Epithelial cell of esophagus (primary cell): ENCODE measurements at regions not wholly inside any gene's neighbourhood (a gene's known extent, or its start where the extent isn't known, plus 50 kb on each side); places are given as distances from the start of the nearest gene placed in this dataset.

Source experiments
- DNase-seq: peaks from one replicate; pipeline ENCODE4 v3.0.0; 2010; ENCODE audit warnings: low read depth
- H3K4me3 ChIP-seq: 2 replicates; pipeline ENCODE4 v1.5.1; 2011; ENCODE audit warnings: mild to moderate bottlenecking, low read length, control low read depth
- TF ChIP-seq, protein P1 (sequence below): IDR thresholded peaks from 2 replicates; pipeline ENCODE4 v1.5.1; 2011; ENCODE audit warnings: low read depth, mild to moderate bottlenecking, low read length, control low read depth, inconsistent platforms; ENCODE audit not compliant: insufficient read depth; ENCODE audit errors: missing control alignments

DNA sequence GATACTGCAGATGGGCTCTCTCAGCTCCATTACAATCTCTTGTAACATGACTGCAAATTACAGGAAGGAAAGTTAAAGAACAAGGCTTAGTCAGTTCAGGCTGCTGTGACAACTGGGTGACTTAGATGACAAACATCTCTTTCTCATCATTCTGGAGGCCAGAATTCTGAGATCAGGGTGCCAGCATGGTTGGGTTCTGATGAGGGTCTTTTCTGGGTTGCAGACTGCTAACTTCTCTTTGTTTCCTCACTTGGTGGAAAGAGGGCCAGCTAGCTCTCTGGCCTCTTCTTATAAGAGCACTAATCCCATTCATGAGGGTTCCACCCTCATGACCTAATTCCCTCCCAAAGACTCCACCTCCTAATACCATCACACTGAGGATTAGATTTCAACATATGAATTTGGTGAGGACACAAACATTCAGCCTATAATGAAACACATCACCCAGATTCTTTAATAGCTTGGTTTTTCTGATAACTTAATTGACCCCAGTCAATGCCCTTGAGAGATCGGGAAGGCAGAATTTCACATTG, 73.6 kb upstream of the MAMDC2 start:
- H3K4me3 ChIP-seq, result no peak overlapping the region
- TF ChIP-seq, protein P1, sequence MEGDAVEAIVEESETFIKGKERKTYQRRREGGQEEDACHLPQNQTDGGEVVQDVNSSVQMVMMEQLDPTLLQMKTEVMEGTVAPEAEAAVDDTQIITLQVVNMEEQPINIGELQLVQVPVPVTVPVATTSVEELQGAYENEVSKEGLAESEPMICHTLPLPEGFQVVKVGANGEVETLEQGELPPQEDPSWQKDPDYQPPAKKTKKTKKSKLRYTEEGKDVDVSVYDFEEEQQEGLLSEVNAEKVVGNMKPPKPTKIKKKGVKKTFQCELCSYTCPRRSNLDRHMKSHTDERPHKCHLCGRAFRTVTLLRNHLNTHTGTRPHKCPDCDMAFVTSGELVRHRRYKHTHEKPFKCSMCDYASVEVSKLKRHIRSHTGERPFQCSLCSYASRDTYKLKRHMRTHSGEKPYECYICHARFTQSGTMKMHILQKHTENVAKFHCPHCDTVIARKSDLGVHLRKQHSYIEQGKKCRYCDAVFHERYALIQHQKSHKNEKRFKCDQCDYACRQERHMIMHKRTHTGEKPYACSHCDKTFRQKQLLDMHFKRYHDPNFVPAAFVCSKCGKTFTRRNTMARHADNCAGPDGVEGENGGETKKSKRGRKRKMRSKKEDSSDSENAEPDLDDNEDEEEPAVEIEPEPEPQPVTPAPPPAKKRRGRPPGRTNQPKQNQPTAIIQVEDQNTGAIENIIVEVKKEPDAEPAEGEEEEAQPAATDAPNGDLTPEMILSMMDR, result no peak
- DNase-seq, result no peak

DNA sequence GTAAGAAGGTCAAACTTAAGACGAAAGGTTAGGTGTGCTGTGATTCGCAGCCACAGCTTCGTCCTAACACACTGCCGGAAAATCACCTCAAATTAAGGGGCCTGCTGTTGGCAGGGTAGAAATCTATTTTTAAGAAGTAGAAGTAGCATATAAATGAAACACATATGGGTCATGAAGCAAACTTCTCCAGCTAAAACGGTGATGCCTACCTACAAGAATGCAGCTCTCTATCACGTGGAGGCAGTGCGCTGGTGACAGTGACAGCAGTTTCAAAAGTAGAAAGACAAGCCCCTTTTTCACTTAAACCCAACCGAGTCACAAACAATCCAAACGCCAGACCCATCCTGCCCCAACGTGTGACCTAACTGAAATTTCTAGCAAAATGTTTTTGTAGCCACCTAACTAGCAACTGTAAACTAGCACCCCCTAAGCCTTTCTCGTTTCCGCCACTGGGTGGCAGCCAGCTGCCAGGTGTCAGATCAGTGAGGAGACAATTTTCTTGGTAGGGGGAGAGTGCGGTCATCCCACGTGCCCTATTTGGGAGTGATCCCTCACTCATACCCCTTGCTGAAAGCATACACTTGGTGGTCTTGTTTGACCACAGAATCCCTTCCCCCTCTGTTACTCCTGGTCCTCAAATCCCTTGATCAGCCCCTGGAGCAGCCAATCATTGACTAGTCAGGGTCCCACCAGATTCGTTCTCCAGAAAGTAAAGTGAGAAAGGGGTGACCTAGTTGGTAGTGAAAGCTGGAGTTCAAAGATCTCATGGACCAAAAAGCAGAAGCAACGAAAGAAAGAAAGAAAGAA, 71.8 kb upstream of the MAMDC2 start:
- DNase-seq, result peak; percentile 66
- TF ChIP-seq, protein P1, result peak; percentile 97

DNA sequence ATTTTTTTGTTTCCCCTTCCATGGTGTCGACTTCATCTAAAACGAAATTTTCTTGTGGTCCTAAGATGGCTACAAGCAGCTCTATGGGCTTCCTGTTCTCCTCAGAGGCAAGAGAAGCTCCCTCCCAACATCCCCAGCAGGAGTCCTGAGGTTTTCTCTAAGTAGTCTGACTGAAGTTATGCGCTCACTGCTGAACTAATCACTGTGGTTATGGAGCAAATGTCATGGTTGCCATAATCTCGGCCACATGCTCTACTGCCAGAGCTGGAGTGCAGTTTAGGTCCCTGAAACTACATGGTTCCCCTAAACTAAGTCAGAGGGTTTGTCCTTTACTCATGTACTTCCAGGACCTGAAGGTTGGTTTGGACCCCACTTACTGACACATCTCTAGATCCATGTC, 68.0 kb upstream of the MAMDC2 start:
- DNase-seq, result no peak
- TF ChIP-seq, protein P1, result no peak
- H3K4me3 ChIP-seq, result no peak overlapping the region

More for the DNA sequence above, 71.8 kb upstream of the MAMDC2 start:
- H3K4me3 ChIP-seq, result no peak overlapping the region

DNA sequence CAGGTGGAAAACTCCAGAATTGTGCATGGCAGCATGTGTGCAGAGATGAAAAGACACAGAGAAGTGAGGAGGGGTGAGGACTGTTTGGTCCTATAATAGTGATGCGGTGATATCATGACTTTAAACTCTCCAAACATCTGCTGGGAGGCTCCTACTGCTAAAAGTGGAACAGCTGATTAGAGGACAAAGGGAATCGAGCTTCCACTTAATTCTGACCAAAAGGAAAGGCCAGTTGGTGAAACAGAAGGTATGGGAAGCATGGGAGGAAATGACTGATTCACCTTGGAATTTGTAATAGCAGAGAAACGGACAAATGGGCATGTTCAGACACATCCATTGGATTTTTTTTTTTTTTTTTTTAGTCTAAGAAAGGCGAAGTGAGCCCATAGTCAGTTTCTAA, 67.5 kb upstream of the MAMDC2 start:
- DNase-seq, result peak; percentile 79
- H3K4me3 ChIP-seq, result no peak overlapping the region
- TF ChIP-seq, protein P1, result no peak

DNA sequence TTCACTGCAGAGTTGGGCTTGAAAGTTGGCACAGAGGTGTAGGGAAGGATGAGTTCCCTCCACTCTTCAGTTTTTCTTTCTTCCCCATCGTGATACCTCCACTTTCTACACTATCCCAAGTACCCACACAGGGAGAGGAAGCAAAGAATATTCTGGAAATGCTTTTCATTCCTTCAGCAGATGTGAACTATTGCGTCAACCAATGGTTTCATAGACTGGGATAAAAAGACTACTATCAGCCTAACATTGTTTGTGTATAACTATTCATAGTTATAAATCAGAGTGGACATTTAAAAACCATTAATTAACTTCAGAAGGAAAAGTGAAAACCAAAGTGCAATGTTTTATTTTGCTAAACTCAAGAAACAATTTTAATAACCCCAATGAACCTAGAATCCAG, 63.6 kb upstream of the MAMDC2 start:
- no peak for DNase-seq
- H3K4me3 ChIP-seq, result no peak overlapping the region
- TF ChIP-seq, protein P1, result no peak

DNA sequence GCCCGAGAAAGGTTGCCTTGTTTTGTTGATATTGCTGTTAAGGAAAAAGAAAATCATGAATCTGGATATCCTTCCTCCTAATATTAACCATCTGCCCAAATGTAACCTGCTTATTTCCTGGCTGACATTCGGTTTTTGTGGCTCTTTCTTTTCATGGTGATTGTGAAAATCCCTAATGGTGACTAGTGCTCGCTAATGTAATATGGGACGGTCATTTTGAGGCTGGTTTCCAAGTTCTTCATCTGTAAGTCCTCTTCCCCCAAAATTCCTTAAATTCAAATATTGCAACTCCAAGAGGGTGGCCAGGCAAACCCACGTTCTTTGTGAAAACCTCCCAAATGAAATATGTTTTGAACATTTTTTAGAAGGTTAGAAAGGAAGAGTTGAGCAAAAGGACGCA, 63.1 kb upstream of the MAMDC2 start:
- no peak overlapping the region for H3K4me3 ChIP-seq
- DNase-seq, result no peak
- TF ChIP-seq, protein P1, result no peak
